ENCODE measurements at regions not wholly inside any gene's neighbourhood (a gene's known extent, or its start where the extent isn't known, plus 50 kb on each side); places are given as distances from the start of the nearest gene placed in this dataset.

DNA sequence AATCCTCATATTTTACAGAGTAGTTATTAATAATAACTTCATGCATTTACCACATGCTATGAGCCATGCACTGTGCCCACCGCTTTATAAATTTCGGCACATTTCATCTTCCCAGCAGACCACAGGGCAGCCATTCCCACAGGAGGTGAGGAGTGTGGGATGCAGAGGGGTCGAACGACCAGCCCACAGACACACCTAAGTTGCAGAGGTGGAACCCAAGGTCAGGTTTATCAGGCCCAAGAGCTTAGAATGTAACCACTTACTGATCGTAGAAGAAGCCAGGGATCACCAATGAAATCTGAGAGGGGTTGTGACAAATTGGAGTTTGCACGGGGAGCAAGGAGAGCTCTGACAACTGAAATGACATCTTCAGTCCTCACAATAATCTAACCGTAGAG, 303.0 kb upstream of the MSX2 start:
- TF ChIP-seq POLR2A (IDR thresholded peaks at IDR 0.05; ENCODE audit: low read length): no peak
- no peak for TF ChIP-seq GATA1 (IDR thresholded peaks at IDR 0.05; ENCODE audit: low read depth, low read length)

Measured in erythroblast (primary cell).